H1 (cell line): ENCODE measurements at regions not wholly inside any gene's neighbourhood (a gene's known extent, or its start where the extent isn't known, plus 50 kb on each side); places are given as distances from the start of the nearest gene placed in this dataset.

ENCODE experiments used
- NRF1 ChIP-seq: IDR thresholded peaks from 2 replicates; pipeline ENCODE4 v1.6.1; 2011; ENCODE audit warnings: mild to moderate bottlenecking, low read depth, low read length, improper control_type of control experiment
- RBBP5 ChIP-seq: IDR thresholded peaks from 2 replicates; pipeline ENCODE4 v1.7.1; 2012; ENCODE audit warnings: low read depth, mild to moderate bottlenecking, inconsistent platforms, low read length, moderate library complexity, borderline replicate concordance
- SIN3A ChIP-seq, 2 experiments: IDR thresholded peaks in 1 of 2; conservative IDR thresholded peaks in 1 of 2; 2 replicates each; pipeline ENCODE4 v1.6.1; 2011 to 2012; ENCODE audit warnings: low read length in 2 of 2, improper control_type of control experiment in 1 of 2, low read depth in 1 of 2, mild to moderate bottlenecking in 1 of 2
- SIRT6 ChIP-seq: IDR thresholded peaks from one replicate; pipeline ENCODE4 v1.7.1; 2012; ENCODE audit warnings: low read length, inconsistent platforms
- SP2 ChIP-seq: IDR thresholded peaks from 2 replicates; pipeline ENCODE4 v1.6.1; 2012; ENCODE audit warnings: mild to moderate bottlenecking, low read length, inconsistent platforms
- YY1 ChIP-seq: IDR thresholded peaks from 2 replicates; pipeline ENCODE4 v1.6.1; 2011; ENCODE audit warnings: low read depth, mild to moderate bottlenecking, low read length
- TF ChIP-seq, protein P1 (sequence below): IDR thresholded peaks from 2 replicates; pipeline ENCODE4 v1.6.1; 2012; ENCODE audit warnings: inconsistent platforms

DNA sequence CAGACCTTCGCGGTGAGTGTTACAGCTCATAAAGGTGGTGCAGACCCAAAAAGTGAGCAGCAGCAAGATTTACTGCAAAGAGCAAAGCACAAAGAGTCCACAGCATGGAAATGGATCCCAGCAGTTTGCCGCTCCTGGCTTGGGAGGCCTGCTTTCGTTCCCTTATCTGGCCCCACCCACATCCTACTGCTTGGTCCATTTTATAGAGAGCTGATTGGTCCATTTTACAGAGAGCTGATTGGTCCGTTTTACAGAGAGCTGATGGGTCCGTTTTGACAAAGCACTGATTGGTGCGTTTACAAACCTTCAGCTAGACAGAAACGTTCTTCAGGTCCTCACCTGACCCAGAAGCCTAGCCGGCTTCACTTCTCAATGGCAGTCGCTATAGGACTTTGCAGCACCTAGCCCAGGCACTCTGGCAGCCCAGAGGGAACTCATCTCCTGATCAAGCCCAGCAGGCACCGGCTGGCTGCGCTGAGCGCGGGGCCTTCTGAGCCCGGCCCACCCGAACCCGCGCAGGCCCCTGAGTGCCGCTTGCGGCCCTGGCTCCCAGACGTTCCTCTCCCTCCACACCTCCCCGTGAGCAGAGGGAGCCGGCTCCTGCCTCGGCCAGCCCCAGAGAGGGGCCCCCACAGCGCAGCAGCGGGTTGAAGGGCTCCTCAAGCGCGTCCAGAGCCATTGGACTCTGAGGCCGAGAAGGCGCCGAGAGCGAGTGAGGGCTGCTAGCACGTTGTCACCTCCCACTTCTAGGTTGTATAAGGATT is 200.3 kb downstream of the LMO4 start (continued):
- TF ChIP-seq, protein P1, sequence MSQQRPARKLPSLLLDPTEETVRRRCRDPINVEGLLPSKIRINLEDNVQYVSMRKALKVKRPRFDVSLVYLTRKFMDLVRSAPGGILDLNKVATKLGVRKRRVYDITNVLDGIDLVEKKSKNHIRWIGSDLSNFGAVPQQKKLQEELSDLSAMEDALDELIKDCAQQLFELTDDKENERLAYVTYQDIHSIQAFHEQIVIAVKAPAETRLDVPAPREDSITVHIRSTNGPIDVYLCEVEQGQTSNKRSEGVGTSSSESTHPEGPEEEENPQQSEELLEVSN, result no peak
- TF ChIP-seq SP2 (no peak), YY1 (no peak), RBBP5 (no peak), NRF1 (no peak), SIRT6 (no peak), SIN3A (conservative IDR thresholded peaks at IDR 0.05 in 1 of 2, IDR thresholded peaks at IDR 0.05 in 1 of 2; ENCODE audit: low read depth in 1 of 2, low read length in 2 of 2) (no peak)
- TF ChIP-seq, all 59 proteins: peak for 0
